Fibroblast of villous mesenchyme (primary cell): ENCODE measurements at regions not wholly inside any gene's neighbourhood (a gene's known extent, or its start where the extent isn't known, plus 50 kb on each side); places are given as distances from the start of the nearest gene placed in this dataset.
A peak's percentile ranks its signal among the peaks of the same experiment; 100 is the strongest.

Experiments
- DNase-seq: peaks from one replicate; pipeline ENCODE4 v3.0.0-alpha.2; 2010; ENCODE audit warnings: low read depth
- H3K4me3 ChIP-seq: 2 replicates; pipeline ENCODE4 v1.5.1; 2011; ENCODE audit warnings: low read depth, mild to moderate bottlenecking, low read length
- CTCF ChIP-seq: IDR thresholded peaks from 2 replicates; pipeline ENCODE4 v1.5.1; 2012; ENCODE audit warnings: low read depth, mild to moderate bottlenecking, low read length; ENCODE audit not compliant: insufficient read depth

- DNase-seq: no peak
- no peak overlapping the region for H3K4me3 ChIP-seq
- TF ChIP-seq CTCF: no peak
Observed at GRCh38 chr6:88262332-88262731, 96.2 kb upstream of the CNR1 start.

GRCh38 chr6:88251301-88251700 is 85.2 kb upstream of the CNR1 start:
- no peak for DNase-seq
- TF ChIP-seq CTCF: no peak
- H3K4me3 ChIP-seq: no peak overlapping the region

- H3K4me3 ChIP-seq: no peak overlapping the region
- DNase-seq: no peak
- no peak for TF ChIP-seq CTCF
Observed at GRCh38 chr6:88248709-88249321, 82.7 kb upstream of the CNR1 start.

- DNase-seq: no peak
- TF ChIP-seq CTCF: no peak
- H3K4me3 ChIP-seq: no peak overlapping the region
Observed at GRCh38 chr6:88246654-88247053, 80.5 kb upstream of the CNR1 start.

- no peak overlapping the region for H3K4me3 ChIP-seq
- DNase-seq: no peak
- TF ChIP-seq CTCF: no peak
Observed at GRCh38 chr6:88244721-88245120, 78.6 kb upstream of the CNR1 start.

GRCh38 chr6:88238901-88239300 is 72.8 kb upstream of the CNR1 start:
- no peak overlapping the region for H3K4me3 ChIP-seq
- TF ChIP-seq CTCF: no peak
- no peak for DNase-seq

- no peak overlapping the region for H3K4me3 ChIP-seq
- peak; percentile 30 for TF ChIP-seq CTCF
- DNase-seq: peak; percentile 6
Observed at GRCh38 chr6:88238065-88238464, 71.9 kb upstream of the CNR1 start.
